ENCODE measurements at regions not wholly inside any gene's neighbourhood (a gene's known extent, or its start where the extent isn't known, plus 50 kb on each side); places are given as distances from the start of the nearest gene placed in this dataset.

DNA sequence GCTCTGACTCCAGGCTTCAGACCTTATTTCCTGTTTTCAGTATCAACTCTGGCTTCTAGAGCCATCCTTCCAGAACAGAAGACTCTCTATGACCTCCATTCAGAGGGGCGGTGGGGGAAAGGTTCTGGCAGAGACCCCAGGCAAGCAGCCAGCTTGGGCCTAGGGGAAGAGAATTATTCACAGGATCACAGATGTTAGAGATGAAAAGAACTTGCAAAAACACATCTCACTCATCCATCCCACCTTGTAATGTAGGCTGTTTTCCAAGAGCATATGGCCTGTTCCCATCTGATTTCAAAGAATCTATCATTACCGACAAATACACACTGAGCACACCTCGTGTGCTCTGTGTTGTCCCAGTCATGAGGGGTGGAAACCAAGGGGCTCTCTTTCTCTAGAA lies 131.9 kb downstream of the GRIN2B start:
- TF ChIP-seq, protein P1, sequence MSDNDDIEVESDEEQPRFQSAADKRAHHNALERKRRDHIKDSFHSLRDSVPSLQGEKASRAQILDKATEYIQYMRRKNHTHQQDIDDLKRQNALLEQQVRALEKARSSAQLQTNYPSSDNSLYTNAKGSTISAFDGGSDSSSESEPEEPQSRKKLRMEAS (IDR thresholded peaks at IDR 0.05), result no peak
- no peak for TF ChIP-seq RCOR1 (IDR thresholded peaks at IDR 0.05; ENCODE audit: low read depth, low read length)
- TF ChIP-seq JUN (IDR thresholded peaks at IDR 0.05), result no peak
- TF ChIP-seq POLR2A (IDR thresholded peaks at IDR 0.05; ENCODE audit: low read length), result no peak
- TF ChIP-seq, protein P2, sequence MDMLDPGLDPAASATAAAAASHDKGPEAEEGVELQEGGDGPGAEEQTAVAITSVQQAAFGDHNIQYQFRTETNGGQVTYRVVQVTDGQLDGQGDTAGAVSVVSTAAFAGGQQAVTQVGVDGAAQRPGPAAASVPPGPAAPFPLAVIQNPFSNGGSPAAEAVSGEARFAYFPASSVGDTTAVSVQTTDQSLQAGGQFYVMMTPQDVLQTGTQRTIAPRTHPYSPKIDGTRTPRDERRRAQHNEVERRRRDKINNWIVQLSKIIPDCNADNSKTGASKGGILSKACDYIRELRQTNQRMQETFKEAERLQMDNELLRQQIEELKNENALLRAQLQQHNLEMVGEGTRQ (IDR thresholded peaks at IDR 0.05), result no peak
- TF ChIP-seq, protein P3, sequence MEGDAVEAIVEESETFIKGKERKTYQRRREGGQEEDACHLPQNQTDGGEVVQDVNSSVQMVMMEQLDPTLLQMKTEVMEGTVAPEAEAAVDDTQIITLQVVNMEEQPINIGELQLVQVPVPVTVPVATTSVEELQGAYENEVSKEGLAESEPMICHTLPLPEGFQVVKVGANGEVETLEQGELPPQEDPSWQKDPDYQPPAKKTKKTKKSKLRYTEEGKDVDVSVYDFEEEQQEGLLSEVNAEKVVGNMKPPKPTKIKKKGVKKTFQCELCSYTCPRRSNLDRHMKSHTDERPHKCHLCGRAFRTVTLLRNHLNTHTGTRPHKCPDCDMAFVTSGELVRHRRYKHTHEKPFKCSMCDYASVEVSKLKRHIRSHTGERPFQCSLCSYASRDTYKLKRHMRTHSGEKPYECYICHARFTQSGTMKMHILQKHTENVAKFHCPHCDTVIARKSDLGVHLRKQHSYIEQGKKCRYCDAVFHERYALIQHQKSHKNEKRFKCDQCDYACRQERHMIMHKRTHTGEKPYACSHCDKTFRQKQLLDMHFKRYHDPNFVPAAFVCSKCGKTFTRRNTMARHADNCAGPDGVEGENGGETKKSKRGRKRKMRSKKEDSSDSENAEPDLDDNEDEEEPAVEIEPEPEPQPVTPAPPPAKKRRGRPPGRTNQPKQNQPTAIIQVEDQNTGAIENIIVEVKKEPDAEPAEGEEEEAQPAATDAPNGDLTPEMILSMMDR (IDR thresholded peaks at IDR 0.05), result no peak
- TF ChIP-seq CHD2 (IDR thresholded peaks at IDR 0.05; ENCODE audit: low read length, partially characterized antibody), result no peak
- TF ChIP-seq SREBF2 (IDR thresholded peaks at IDR 0.05), result no peak
- no peak for TF ChIP-seq PHF8 (IDR thresholded peaks at IDR 0.05; ENCODE audit: borderline replicate concordance, low read depth)
- TF ChIP-seq MAFK (IDR thresholded peaks at IDR 0.05; ENCODE audit: partially characterized antibody), result no peak

Measured in A549 (cell line).